ENCODE measurements at regions not wholly inside any gene's neighbourhood (a gene's known extent, or its start where the extent isn't known, plus 50 kb on each side); places are given as distances from the start of the nearest gene placed in this dataset.

- TF ChIP-seq YY1 (IDR thresholded peaks at IDR 0.05; ENCODE audit: insufficient read depth, insufficient read length) (no peak), ZNF274 (IDR thresholded peaks at IDR 0.05; ENCODE audit: low read depth, low read length) (no peak), SUZ12 (IDR thresholded peaks at IDR 0.05; ENCODE audit: extremely low read depth, insufficient read depth, insufficient read length) (no peak)
Observed at GRCh38 chr16:26263406-26263805, 571.6 kb downstream of the HS3ST4 start.

Data from NT2/D1 (cell line).